IMR-90 (cell line): ENCODE measurements at regions not wholly inside any gene's neighbourhood (a gene's known extent, or its start where the extent isn't known, plus 50 kb on each side); places are given as distances from the start of the nearest gene placed in this dataset.

ENCODE experiments used
- ATAC-seq: fragments of 200-7000 bp; cut with Tn5 transposase; 2 replicates; pipeline ENCODE4 v1.9.1; 2020; ENCODE audit warnings: low read depth, mild to moderate bottlenecking, moderate library complexity
- BruUV-seq: library from RNA; stranded (reverse); fragments of 400-500 nt; replicated peaks from 2 replicates; lab custom pipeline; 2021; lab: Mats Ljungman, UMichigan
- CTCF ChIA-PET: fragments of 300-600 bp; formaldehyde crosslinking; extraction: SDS; loops from one replicate; lab custom pipeline; 2021; ENCODE audit warnings: antibody characterized with exemption; lab: Yijun Ruan, JAX
- POLR2A ChIA-PET: fragments of 300-600 bp; sonication (Branson Sonifier 250); formaldehyde crosslinking; loops from one replicate; lab custom pipeline; 2022; ENCODE audit warnings: antibody characterized with exemption; ENCODE audit not compliant: unreplicated experiment; lab: Charles Lee
- DNase-seq: peaks from one replicate; pipeline ENCODE4 v3.0.0; 2013
- H2AFZ ChIP-seq: replicated peaks from 2 replicates; pipeline ENCODE3; 2013; ENCODE audit warnings: low read length, mild to moderate bottlenecking; ENCODE audit not compliant: poor library complexity
- H2AK5ac ChIP-seq: 2 replicates; pipeline ENCODE4 v1.6.1; 2013; ENCODE audit warnings: low read depth, low read length, inconsistent platforms
- H2AK9ac ChIP-seq: replicated peaks from 2 replicates; pipeline ENCODE3; 2013; ENCODE audit warnings: mild to moderate bottlenecking, low read depth, low read length, moderate library complexity; ENCODE audit not compliant: poor library complexity
- H2BK120ac ChIP-seq: 2 replicates; pipeline ENCODE4 v1.6.1; 2013; ENCODE audit warnings: low read depth, low read length, inconsistent platforms
- H2BK15ac ChIP-seq: 3 replicates; pipeline ENCODE4 v1.6.1; 2013; ENCODE audit warnings: low read depth, low read length, inconsistent platforms
- H2BK20ac ChIP-seq: 2 replicates; pipeline ENCODE4 v1.6.1; 2013; ENCODE audit warnings: low read depth, mild to moderate bottlenecking, inconsistent platforms, low read length, moderate library complexity
- H2BK5ac ChIP-seq: 2 replicates; pipeline ENCODE4 v1.6.1; 2013; ENCODE audit warnings: mild to moderate bottlenecking, low read depth, low read length, inconsistent platforms; ENCODE audit not compliant: poor library complexity, severe bottlenecking
- H3K14ac ChIP-seq: replicated peaks from 2 replicates; pipeline ENCODE4 v1.6.1; 2013; ENCODE audit warnings: low read depth, low read length, inconsistent platforms
- H3K18ac ChIP-seq: 2 replicates; pipeline ENCODE4 v1.6.1; 2013; ENCODE audit warnings: low read depth, low read length, control low read depth
- H3K23ac ChIP-seq: 2 replicates; pipeline ENCODE4 v1.6.1; 2013; ENCODE audit warnings: low read depth, low read length, inconsistent platforms
- H3K27ac ChIP-seq: 2 replicates; pipeline ENCODE4 v1.5.1; 2013; ENCODE audit warnings: mild to moderate bottlenecking, control low read depth, low read length; ENCODE audit not compliant: insufficient read depth
- H3K27me3 ChIP-seq: 2 replicates; pipeline ENCODE4 v1.6.1; 2013; ENCODE audit warnings: low read length; ENCODE audit not compliant: control insufficient read depth, insufficient read depth
- H3K36me3 ChIP-seq: 2 replicates; pipeline ENCODE4 v1.6.1; 2013; ENCODE audit warnings: low read length, mixed read lengths; ENCODE audit not compliant: control insufficient read depth, insufficient read depth
- H3K4ac ChIP-seq: 2 replicates; pipeline ENCODE4 v1.6.1; 2013; ENCODE audit warnings: low read depth, low read length, inconsistent platforms
- H3K4me1 ChIP-seq: 2 replicates; pipeline ENCODE4 v1.6.1; 2013; ENCODE audit warnings: low read length, mixed read lengths; ENCODE audit not compliant: control insufficient read depth, insufficient read depth
- H3K4me2 ChIP-seq: 2 replicates; pipeline ENCODE4 v1.6.1; 2013; ENCODE audit warnings: low read depth, mild to moderate bottlenecking, control low read depth, low read length, moderate library complexity
- H3K4me3 ChIP-seq: 2 replicates; pipeline ENCODE4 v1.5.1; 2013; ENCODE audit warnings: low read depth, mild to moderate bottlenecking, control low read depth, low read length, moderate library complexity; ENCODE audit not compliant: insufficient read depth
- H3K56ac ChIP-seq: 2 replicates; pipeline ENCODE4 v1.6.1; 2013; ENCODE audit warnings: low read length, inconsistent platforms; ENCODE audit not compliant: insufficient read depth; ENCODE audit errors: extremely low read depth
- H3K79me1 ChIP-seq, 2 experiments: 2 replicates each; pipeline ENCODE4 v1.6.1; 2013; ENCODE audit warnings: low read length in 2 of 2, inconsistent platforms in 1 of 2, low read depth in 1 of 2
- H3K9ac ChIP-seq: 2 replicates; pipeline ENCODE4 v1.6.1; 2013; ENCODE audit warnings: low read depth, low read length, control low read depth
- H3K9me1 ChIP-seq: 2 replicates; pipeline ENCODE4 v1.6.1; 2013; ENCODE audit warnings: low read length, inconsistent platforms; ENCODE audit not compliant: insufficient read depth
- H3K9me3 ChIP-seq: 2 replicates; pipeline ENCODE4 v1.6.1; 2013; ENCODE audit warnings: low read length; ENCODE audit not compliant: control insufficient read depth, insufficient read depth
- H4K20me1 ChIP-seq: 2 replicates; pipeline ENCODE4 v1.6.1; 2013; ENCODE audit warnings: low read length, inconsistent platforms; ENCODE audit not compliant: insufficient read depth
- H4K5ac ChIP-seq: 2 replicates; pipeline ENCODE4 v1.6.1; 2013; ENCODE audit warnings: mild to moderate bottlenecking, low read depth, low read length, control low read depth
- H4K8ac ChIP-seq, 2 experiments: 2 replicates each; pipeline ENCODE4 v1.6.1; 2013; ENCODE audit warnings: low read depth in 2 of 2, low read length in 2 of 2, control low read depth in 1 of 2, inconsistent platforms in 1 of 2
- H4K91ac ChIP-seq: 2 replicates; pipeline ENCODE4 v1.6.1; 2013; ENCODE audit warnings: low read depth, low read length, inconsistent platforms; ENCODE audit not compliant: insufficient read depth
- BHLHE40 ChIP-seq: fragments of 150-350 bp; IDR thresholded peaks from 2 replicates; pipeline ENCODE4 v1.6.1; 2016; ENCODE audit warnings: mild to moderate bottlenecking, low read depth, low read length
- CTCF ChIP-seq: conservative IDR thresholded peaks from 2 replicates; pipeline ENCODE4 v1.5.1; 2012; ENCODE audit warnings: mild to moderate bottlenecking, low read depth, low read length, improper control_type of control experiment
- FOS ChIP-seq: fragments of 150-350 bp; IDR thresholded peaks from 2 replicates; pipeline ENCODE4 v1.6.1; 2016; ENCODE audit warnings: low read depth, low read length
- MXI1 ChIP-seq: IDR thresholded peaks from 2 replicates; pipeline ENCODE4 v1.6.1; 2012; ENCODE audit warnings: low read depth, mild to moderate bottlenecking, low read length, moderate library complexity, borderline replicate concordance
- NFE2L2 ChIP-seq: fragments of 150-350 bp; IDR thresholded peaks from 2 replicates; pipeline ENCODE4 v1.6.1; 2016; ENCODE audit warnings: low read depth, mild to moderate bottlenecking, low read length
- RAD21 ChIP-seq: IDR thresholded peaks from 2 replicates; pipeline ENCODE4 v1.6.1; 2012; ENCODE audit warnings: low read length, improper control_type of control experiment
- SMC3 ChIP-seq: fragments of 150-350 bp; IDR thresholded peaks from 2 replicates; pipeline ENCODE4 v1.6.1; 2016; ENCODE audit warnings: low read depth, mild to moderate bottlenecking, antibody characterized with exemption, low read length, moderate library complexity
- WGBS, 2 experiments: methylation state at CpG; one replicate each; pipeline versions ENCODE4 v1.1.5 to v1.1.7; 2013; ENCODE audit warnings: missing lambda C conversion rate in 2 of 2; ENCODE audit not compliant: insufficient read length in 1 of 2; ENCODE audit errors: extremely low coverage in 2 of 2; 5-methylcytosine and 5-hydroxymethylcytosine counted together
- dilution Hi-C: fragments of 300-500 bp; cut with HindIII; formaldehyde crosslinking; loops from one replicate; pipeline ENCODE4 v1.14.3; 2018; ENCODE audit warnings: low sequenced_read_pairs; ENCODE audit not compliant: unreplicated experiment
- in situ Hi-C: fragments of 300-500 bp; cut with MboI; formaldehyde crosslinking; loops from 3 replicates; pipeline ENCODE4 v1.14.3; 2019; ENCODE audit warnings: low sequenced_read_pairs, inconsistent platforms, mixed read lengths
- intact Hi-C: fragments of 100-400 bp; cut with micrococcal nuclease; formaldehyde crosslinking; loops from 2 replicates; pipeline ENCODE4 v1.10.0; 2022

DNA sequence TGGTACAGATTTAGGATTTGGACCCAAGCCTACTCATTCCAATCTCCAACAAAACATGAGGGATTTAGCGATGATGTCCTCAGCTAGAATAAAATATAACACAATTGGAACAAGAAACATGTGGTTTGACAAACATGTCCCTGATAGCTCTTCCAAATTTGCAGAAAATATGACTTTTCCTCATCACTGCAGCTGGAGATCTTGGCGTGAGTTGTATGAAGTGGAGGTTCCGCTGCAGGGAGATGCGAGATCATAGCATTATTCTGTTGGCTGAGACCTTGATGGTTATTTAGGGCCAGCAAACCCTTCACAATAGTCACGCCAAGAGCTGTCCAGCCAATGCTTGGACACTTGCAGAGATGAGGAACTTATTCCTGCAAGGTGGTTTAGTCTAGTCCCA is 413.4 kb upstream of the TBX3 start:
- WGBS, 2 experiments = no CpG with 5 or more reads among the region's 5 CpGs
- CTCF ChIA-PET = no interaction called here
- Histone ChIP-seq H2BK5ac (no peak overlapping the region), H2BK120ac (no peak overlapping the region), H3K14ac (no peak overlapping the region), H2AFZ (no peak overlapping the region), H3K4me1 (no peaks in the 10 kb centered on the region), H3K56ac (no peak overlapping the region), H3K9me3 (no peaks in the 10 kb centered on the region), H2AK9ac (no peak overlapping the region), H3K18ac (no peak overlapping the region), H3K4me3 (no peak overlapping the region), H4K5ac (no peak overlapping the region), H2BK15ac (no peak overlapping the region), H3K27ac (no peak overlapping the region), H3K4me2 (no peak overlapping the region), H3K36me3 (no peaks in the 10 kb centered on the region), H4K91ac (no peak overlapping the region), H4K8ac (no peak overlapping the region), H2AK5ac (no peak overlapping the region), H3K4ac (no peak overlapping the region), H4K20me1 (no peaks in the 10 kb centered on the region), H3K23ac (no peak overlapping the region), H3K9me1 (no peaks in the 10 kb centered on the region), H3K27me3 (no peaks in the 10 kb centered on the region), H2BK20ac (no peak overlapping the region), H3K79me1 (no peaks in the 10 kb centered on the region), H3K9ac (no peak overlapping the region)
- no peak for TF ChIP-seq FOS
- TF ChIP-seq MXI1 = no peak
- TF ChIP-seq NFE2L2 = no peak
- no peak for TF ChIP-seq BHLHE40
- TF ChIP-seq CTCF = no peak
- TF ChIP-seq SMC3 = no peak
- TF ChIP-seq RAD21 = no peak
- POLR2A ChIA-PET = no interaction called here
- in situ Hi-C loops (no loop called here), intact Hi-C loops (no loop called here), dilution Hi-C loops (no loop called here)
- DNase-seq (no peak), ATAC-seq (no peak)
- no TSS peak for BruUV-seq
